Kidney epithelial cell (primary cell): ENCODE measurements at regions not wholly inside any gene's neighbourhood (a gene's known extent, or its start where the extent isn't known, plus 50 kb on each side); places are given as distances from the start of the nearest gene placed in this dataset.

ENCODE experiments used
- DNase-seq: peaks from one replicate; pipeline ENCODE4 v3.0.0-alpha.2; 2010; ENCODE audit warnings: low read depth
- H3K27me3 ChIP-seq: 2 replicates; pipeline ENCODE4 v1.6.0; 2011; ENCODE audit warnings: low read length; ENCODE audit not compliant: control insufficient read depth, insufficient read depth
- H3K36me3 ChIP-seq: 2 replicates; pipeline ENCODE4 v1.5.1; 2011; ENCODE audit warnings: low read length; ENCODE audit not compliant: control insufficient read depth, insufficient read depth
- H3K4me3 ChIP-seq: 2 replicates; pipeline ENCODE4 v1.5.1; 2011; ENCODE audit warnings: low read depth, mild to moderate bottlenecking, control low read depth, low read length
- TF ChIP-seq, protein P1 (sequence below): IDR thresholded peaks from 2 replicates; pipeline ENCODE4 v1.5.1; 2011; ENCODE audit warnings: mild to moderate bottlenecking, moderate library complexity, low read length, control low read depth, inconsistent platforms; ENCODE audit not compliant: insufficient read depth, poor library complexity, severe bottlenecking

DNA sequence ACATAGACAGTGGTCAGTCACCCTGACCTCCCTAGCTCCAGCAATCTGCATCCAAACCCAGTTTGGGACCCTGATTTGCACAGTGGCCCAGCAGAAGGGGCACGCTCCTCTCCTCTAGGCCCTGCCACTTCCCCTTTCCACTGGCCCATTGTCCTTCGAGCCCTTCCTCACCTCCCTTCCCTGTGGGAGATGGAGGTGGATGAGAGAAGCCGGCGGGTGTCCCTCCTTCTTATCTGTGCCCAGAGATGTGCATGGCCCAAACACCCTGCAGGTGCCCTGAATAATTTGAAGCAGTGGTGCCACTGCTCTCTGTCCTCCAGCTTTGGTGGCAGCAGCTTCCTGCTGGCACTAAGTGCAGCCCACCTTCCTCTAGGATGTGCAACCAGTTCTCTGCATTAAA, 140.0 kb downstream of the BARX1 start:
- H3K4me3 ChIP-seq: no peak overlapping the region
- H3K27me3 ChIP-seq: peaks cover 16% of the 10 kb centered on the region
- TF ChIP-seq, protein P1, sequence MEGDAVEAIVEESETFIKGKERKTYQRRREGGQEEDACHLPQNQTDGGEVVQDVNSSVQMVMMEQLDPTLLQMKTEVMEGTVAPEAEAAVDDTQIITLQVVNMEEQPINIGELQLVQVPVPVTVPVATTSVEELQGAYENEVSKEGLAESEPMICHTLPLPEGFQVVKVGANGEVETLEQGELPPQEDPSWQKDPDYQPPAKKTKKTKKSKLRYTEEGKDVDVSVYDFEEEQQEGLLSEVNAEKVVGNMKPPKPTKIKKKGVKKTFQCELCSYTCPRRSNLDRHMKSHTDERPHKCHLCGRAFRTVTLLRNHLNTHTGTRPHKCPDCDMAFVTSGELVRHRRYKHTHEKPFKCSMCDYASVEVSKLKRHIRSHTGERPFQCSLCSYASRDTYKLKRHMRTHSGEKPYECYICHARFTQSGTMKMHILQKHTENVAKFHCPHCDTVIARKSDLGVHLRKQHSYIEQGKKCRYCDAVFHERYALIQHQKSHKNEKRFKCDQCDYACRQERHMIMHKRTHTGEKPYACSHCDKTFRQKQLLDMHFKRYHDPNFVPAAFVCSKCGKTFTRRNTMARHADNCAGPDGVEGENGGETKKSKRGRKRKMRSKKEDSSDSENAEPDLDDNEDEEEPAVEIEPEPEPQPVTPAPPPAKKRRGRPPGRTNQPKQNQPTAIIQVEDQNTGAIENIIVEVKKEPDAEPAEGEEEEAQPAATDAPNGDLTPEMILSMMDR: no peak
- no peaks in the 10 kb centered on the region for H3K36me3 ChIP-seq
- DNase-seq: no peak

DNA sequence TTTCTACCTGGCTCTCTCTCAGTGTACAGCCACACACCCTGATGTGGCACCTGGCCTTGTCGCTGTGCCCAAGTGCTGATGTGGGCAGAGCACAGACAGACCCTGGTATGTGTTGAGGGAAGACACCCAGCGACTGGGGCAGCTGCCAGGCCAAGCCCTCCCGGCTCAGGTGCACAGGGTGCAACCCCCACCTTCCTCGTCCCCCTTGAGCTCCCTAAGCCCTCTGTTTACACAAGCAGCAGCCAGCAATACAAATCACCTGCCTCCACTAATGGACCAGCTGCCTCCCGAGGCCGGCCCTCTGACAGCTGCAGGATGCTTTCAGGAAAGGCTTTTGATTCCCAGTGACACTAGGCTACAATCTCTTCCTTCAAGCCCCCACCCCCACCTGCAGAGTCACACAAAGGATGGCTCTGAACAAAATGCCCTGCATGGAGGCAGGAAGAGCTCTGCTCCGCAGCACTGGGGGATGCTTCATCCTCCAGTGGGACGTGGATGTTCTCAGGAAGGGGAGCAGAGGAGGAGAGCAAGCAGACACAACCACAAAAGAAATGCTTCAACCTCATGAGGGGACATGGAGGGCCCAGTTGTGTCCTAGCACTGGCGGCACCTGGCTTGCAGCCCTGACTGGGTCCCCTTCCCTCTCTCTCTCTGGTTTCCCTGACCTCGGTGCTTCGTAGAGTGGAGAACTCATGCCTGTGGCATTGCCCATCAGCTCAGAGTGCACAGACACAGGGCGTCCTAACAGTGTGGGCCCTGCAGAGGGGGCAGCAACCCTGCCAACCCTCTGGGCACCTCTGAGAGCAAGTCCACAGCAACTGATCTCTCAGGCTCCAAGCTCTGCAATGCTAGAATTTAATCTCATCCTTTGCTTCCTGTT, 140.8 kb downstream of the BARX1 start:
- peaks cover 23% of the 10 kb centered on the region for H3K27me3 ChIP-seq
- no peaks in the 10 kb centered on the region for H3K36me3 ChIP-seq

GRCh38 chr9:93813221-93814076, 141.7 kb downstream of the BARX1 start:
- DNase-seq: no peak

More for the DNA sequence above, 140.8 kb downstream of the BARX1 start:
- TF ChIP-seq, protein P1: peak; percentile 8
- no peak for DNase-seq
- H3K4me3 ChIP-seq: no peak overlapping the region

DNA sequence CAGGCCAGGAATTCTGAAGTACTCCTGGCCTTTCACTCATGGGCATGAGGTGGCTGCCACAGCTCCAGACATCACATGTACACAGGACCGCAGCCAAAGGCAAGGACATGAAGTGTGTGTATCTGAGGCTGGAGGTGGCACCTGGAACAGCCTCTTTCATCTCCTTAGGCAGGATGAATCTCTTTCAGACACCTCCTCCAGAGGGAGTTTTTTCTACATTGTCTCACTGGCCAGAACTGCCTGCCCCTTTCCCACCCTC, 142.8 kb downstream of the BARX1 start:
- peaks cover 20% of the 10 kb centered on the region for H3K27me3 ChIP-seq
- no peaks in the 10 kb centered on the region for H3K36me3 ChIP-seq
- DNase-seq: no peak
- TF ChIP-seq, protein P1: no peak
- H3K4me3 ChIP-seq: no peak overlapping the region

More at GRCh38 chr9:93813221-93814076, 141.7 kb downstream of the BARX1 start:
- H3K4me3 ChIP-seq: no peak overlapping the region
- TF ChIP-seq, protein P1: no peak
- H3K36me3 ChIP-seq: no peaks in the 10 kb centered on the region
- peaks cover 20% of the 10 kb centered on the region for H3K27me3 ChIP-seq

- H3K27me3 ChIP-seq: peaks cover 20% of the 10 kb centered on the region
- TF ChIP-seq, protein P1: no peak
- no peak overlapping the region for H3K4me3 ChIP-seq
- H3K36me3 ChIP-seq: no peaks in the 10 kb centered on the region
- no peak for DNase-seq
Measured at GRCh38 chr9:93810028-93810971, 144.9 kb downstream of the BARX1 start.
